ENCODE measurements at regions not wholly inside any gene's neighbourhood (a gene's known extent, or its start where the extent isn't known, plus 50 kb on each side); places are given as distances from the start of the nearest gene placed in this dataset.

- intact Hi-C loops (cut with DNase I) = no loop called here
- H3K4me1 ChIP-seq = no peaks in the 10 kb centered on the region
- TF ChIP-seq CTCF (IDR thresholded peaks at IDR 0.05) = no peak
These were observed 632.8 kb downstream of the IGSF11 start for GRCh38 chr3:118401887-118402286.

DNA sequence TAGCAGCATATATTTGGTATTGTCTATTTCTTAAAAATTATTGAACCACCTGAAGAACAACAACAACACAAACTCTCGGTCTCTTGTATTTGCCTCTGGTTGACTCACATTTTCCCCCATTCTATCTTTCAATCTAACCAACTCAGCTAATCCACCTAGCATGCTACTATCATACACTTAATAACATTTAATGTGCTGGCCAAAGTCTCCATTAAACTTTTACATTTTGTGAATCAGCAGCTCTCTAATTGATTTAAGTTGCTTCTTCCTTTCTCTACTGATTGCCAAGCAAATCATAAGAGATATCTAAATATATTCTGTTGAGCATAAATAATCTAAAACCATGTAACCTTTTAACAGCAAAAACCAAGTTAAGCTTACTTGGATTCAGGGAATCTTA is 631.7 kb downstream of the IGSF11 start:
- no peak overlapping the region for H3K4me3 ChIP-seq

More at GRCh38 chr3:118401887-118402286, 632.8 kb downstream of the IGSF11 start:
- Histone ChIP-seq H3K27ac (no peak overlapping the region), H3K36me3 (no peaks in the 10 kb centered on the region), H3K4me3 (no peak overlapping the region), H3K27me3 (no peaks in the 10 kb centered on the region), H3K9me3 (no peaks in the 10 kb centered on the region)
- DNase-seq (no peak), ATAC-seq (no peak)

DNA sequence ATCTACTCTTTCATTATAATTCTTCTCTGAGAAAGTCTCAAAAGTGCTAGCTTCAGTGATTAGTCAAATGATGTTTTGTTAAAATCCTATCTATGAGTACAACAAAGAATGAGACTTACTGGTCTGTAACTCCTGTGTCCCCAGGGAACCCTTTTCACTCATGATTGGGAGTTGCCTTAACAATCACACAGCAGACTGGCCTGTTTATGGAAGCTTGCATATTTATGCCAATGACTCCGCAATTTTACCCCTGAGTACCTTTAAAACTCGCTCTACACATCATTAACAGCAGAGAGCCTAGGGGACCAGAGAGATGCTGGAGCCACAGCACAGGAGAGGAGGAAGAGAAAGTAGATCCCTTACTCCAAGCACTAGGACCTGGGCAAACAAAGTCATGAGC is 628.1 kb downstream of the IGSF11 start:
- TF ChIP-seq CTCF (IDR thresholded peaks at IDR 0.05) = no peak
- Histone ChIP-seq H3K27ac (no peak overlapping the region), H3K36me3 (no peaks in the 10 kb centered on the region), H3K4me1 (no peaks in the 10 kb centered on the region), H3K4me3 (no peak overlapping the region), H3K27me3 (no peaks in the 10 kb centered on the region), H3K9me3 (peaks cover 0 to 5% of the 10 kb centered on the region in 2 donors)
- no peak for DNase-seq
- ATAC-seq = no peak
- intact Hi-C loops (cut with DNase I) = no loop called here

More for the DNA sequence above, 631.7 kb downstream of the IGSF11 start:
- ATAC-seq (no peak), DNase-seq (no peak)
- intact Hi-C loops (cut with DNase I) = no loop called here
- no peak overlapping the region for H3K27ac ChIP-seq
- H3K9me3 ChIP-seq = no peaks in the 10 kb centered on the region
- H3K4me1 ChIP-seq = no peaks in the 10 kb centered on the region
- TF ChIP-seq CTCF (IDR thresholded peaks at IDR 0.05) = no peak
- no peaks in the 10 kb centered on the region for H3K36me3 ChIP-seq
- no peaks in the 10 kb centered on the region for H3K27me3 ChIP-seq

DNA sequence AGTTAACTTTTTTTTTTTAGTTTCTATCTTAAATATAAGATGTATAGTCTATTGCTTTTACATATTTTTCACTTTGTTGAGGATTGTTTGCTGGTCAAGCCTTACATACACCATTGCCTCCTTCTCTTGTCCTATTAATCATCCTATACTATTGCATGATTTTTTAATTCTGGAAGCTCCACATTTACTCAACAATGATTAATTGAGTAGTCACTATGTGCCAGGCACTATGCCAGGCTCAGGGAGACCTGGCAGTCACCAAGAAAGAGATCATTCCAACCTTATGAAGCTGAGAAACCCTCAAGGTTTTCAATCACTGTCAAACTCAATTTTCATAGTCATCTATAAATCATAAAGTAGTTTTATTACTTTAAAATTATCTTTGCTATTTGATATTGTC is 626.2 kb downstream of the IGSF11 start:
- Histone ChIP-seq H3K9me3 (peaks cover 0 to 5% of the 10 kb centered on the region in 2 donors), H3K27ac (no peak overlapping the region), H3K4me3 (no peak overlapping the region), H3K36me3 (no peaks in the 10 kb centered on the region), H3K4me1 (no peaks in the 10 kb centered on the region), H3K27me3 (no peaks in the 10 kb centered on the region)
- no peak for TF ChIP-seq CTCF (IDR thresholded peaks at IDR 0.05)
- no peak for DNase-seq
- intact Hi-C loops (cut with DNase I) = no loop called here
- no peak for ATAC-seq

DNA sequence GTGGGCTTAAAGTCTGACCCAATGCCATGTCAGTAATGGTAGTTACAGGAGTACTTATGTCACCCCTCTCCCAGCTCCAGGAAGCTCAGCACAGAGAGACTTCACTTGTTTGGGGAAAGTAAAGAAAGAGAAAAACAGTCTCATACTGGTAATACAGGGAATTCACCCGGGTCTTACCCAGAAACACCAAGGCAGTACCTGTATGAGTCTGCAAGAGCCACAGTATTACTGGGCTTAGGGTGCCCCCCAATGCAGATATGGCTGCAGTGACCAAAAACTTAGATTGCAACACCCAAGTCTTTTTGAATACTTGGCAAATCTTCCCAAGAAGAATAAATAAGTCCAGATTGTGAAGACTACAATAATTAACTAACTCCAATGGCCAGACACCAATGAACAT is 622.1 kb downstream of the IGSF11 start:
- Histone ChIP-seq H3K36me3 (no peaks in the 10 kb centered on the region), H3K27ac (no peak overlapping the region), H3K9me3 (peaks cover 0 to 5% of the 10 kb centered on the region in 2 donors), H3K4me3 (no peak overlapping the region), H3K4me1 (no peaks in the 10 kb centered on the region), H3K27me3 (no peaks in the 10 kb centered on the region)
- no peak for ATAC-seq
- no peak for TF ChIP-seq CTCF (IDR thresholded peaks at IDR 0.05)
- DNase-seq = no peak
- intact Hi-C loops (cut with DNase I) = no loop called here
